GM20000 (cell line): ENCODE measurements at regions not wholly inside any gene's neighbourhood (a gene's known extent, or its start where the extent isn't known, plus 50 kb on each side); places are given as distances from the start of the nearest gene placed in this dataset.

Experiments used
- DNase-seq: peaks from one replicate; pipeline ENCODE4 v3.0.0; 2012; ENCODE audit warnings: low spot score
- CTCF ChIP-seq: IDR thresholded peaks from 2 replicates; pipeline ENCODE4 v1.5.1; 2012; ENCODE audit warnings: mild to moderate bottlenecking, control low read depth; ENCODE audit errors: extremely low read depth, missing control alignments

- DNase-seq, result no peak
- no peak for TF ChIP-seq CTCF
Measured at GRCh38 chr4:95614684-95615205, 66.0 kb upstream of the UNC5C start.

GRCh38 chr4:95610061-95610569 lies 61.3 kb upstream of the UNC5C start:
- no peak for DNase-seq
- TF ChIP-seq CTCF, result no peak

- DNase-seq, result no peak
- TF ChIP-seq CTCF, result no peak
Measured at GRCh38 chr4:95606739-95607138, 58.0 kb upstream of the UNC5C start.

GRCh38 chr4:95603393-95603792 lies 54.6 kb upstream of the UNC5C start:
- DNase-seq, result no peak

GRCh38 chr4:95602872-95603271 lies 54.1 kb upstream of the UNC5C start:
- no peak for DNase-seq
- TF ChIP-seq CTCF, result no peak

More at GRCh38 chr4:95603393-95603792, 54.6 kb upstream of the UNC5C start:
- TF ChIP-seq CTCF, result no peak

- no peak for TF ChIP-seq CTCF
Measured at GRCh38 chr4:95601356-95601755, 52.6 kb upstream of the UNC5C start.

GRCh38 chr4:95599777-95600400 lies 51.1 kb upstream of the UNC5C start:
- TF ChIP-seq CTCF, result no peak
- DNase-seq, result peak; percentile 6

More at GRCh38 chr4:95601356-95601755, 52.6 kb upstream of the UNC5C start:
- DNase-seq, result no peak
